Suprapubic skin (tissue), 4 donors: ENCODE measurements at regions not wholly inside any gene's neighbourhood (a gene's known extent, or its start where the extent isn't known, plus 50 kb on each side); places are given as distances from the start of the nearest gene placed in this dataset.

Experiments used
- POLR2A ChIP-seq, 2 donors: fragments of 450-650 bp; IDR thresholded peaks; one replicate each; pipeline ENCODE4 v1.6.1; 2017; ENCODE audit warnings: antibody characterized with exemption in 2 of 2, mild to moderate bottlenecking in 2 of 2, moderate library complexity in 2 of 2
- POLR2AphosphoS5 ChIP-seq, 3 donors: sonication (generic); formaldehyde crosslinking; IDR thresholded peaks; one replicate each; pipeline ENCODE4 v1.6.1; 2017; ENCODE audit warnings: antibody characterized with exemption in 3 of 3

- TF ChIP-seq POLR2AphosphoS5 (IDR thresholded peaks at IDR 0.05) (no peak), POLR2A (IDR thresholded peaks at IDR 0.05) (no peak)
These were observed 599.7 kb downstream of the CAAP1 start for GRCh38 chr9:26292943-26293342.
